ENCODE measurements at regions not wholly inside any gene's neighbourhood (a gene's known extent, or its start where the extent isn't known, plus 50 kb on each side); places are given as distances from the start of the nearest gene placed in this dataset.

DNA sequence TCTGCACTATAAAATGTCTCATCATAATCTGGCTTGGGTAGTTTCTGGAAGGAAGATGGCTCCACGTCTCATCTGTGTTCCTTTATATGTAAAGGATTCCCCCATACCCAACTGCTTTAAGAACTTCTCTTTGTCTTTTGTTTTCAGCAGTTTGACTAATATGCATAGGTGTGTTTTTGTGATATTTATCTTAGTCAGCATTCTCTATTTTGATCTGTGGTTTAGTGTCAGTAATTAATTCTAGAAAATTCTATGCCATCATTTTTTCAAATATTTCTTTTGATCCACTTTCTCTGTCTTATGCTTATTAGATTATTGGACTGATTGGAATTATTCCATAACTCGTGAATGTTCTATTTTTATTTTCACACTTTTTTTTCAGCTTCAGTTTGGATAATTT, 286.3 kb upstream of the THRB start:
- Histone ChIP-seq H3F3A (ENCODE audit: insufficient read depth, low read depth) (no peaks in the 10 kb centered on the region), H3K36me3 (ENCODE audit: low read depth) (no peaks in the 10 kb centered on the region), H3K4me1 (replicated peaks; ENCODE audit: insufficient read depth) (no peaks in the 10 kb centered on the region), H2AFZ (no peak overlapping the region), H3K9me2 (ENCODE audit: insufficient read depth) (no peaks in the 10 kb centered on the region), H3K9me3 (ENCODE audit: insufficient read depth, low read depth) (peaks cover 10% of the 10 kb centered on the region), H3K4me3 (no peak overlapping the region), H3K79me2 (ENCODE audit: low read depth) (no peaks in the 10 kb centered on the region), H3K27ac (no peak overlapping the region), H3K27me3 (ENCODE audit: insufficient read depth, low read depth) (no peaks in the 10 kb centered on the region), H4K20me1 (ENCODE audit: insufficient read depth) (no peaks in the 10 kb centered on the region), H3K4me2 (no peak overlapping the region)
- ChIA-PET CTCF (no interaction called here), POLR2A (ENCODE audit: unreplicated experiment) (no interaction called here)
- no peak for TF ChIP-seq EZH2 (IDR thresholded peaks at IDR 0.05; ENCODE audit: low read depth)
- TF ChIP-seq, protein P1, sequence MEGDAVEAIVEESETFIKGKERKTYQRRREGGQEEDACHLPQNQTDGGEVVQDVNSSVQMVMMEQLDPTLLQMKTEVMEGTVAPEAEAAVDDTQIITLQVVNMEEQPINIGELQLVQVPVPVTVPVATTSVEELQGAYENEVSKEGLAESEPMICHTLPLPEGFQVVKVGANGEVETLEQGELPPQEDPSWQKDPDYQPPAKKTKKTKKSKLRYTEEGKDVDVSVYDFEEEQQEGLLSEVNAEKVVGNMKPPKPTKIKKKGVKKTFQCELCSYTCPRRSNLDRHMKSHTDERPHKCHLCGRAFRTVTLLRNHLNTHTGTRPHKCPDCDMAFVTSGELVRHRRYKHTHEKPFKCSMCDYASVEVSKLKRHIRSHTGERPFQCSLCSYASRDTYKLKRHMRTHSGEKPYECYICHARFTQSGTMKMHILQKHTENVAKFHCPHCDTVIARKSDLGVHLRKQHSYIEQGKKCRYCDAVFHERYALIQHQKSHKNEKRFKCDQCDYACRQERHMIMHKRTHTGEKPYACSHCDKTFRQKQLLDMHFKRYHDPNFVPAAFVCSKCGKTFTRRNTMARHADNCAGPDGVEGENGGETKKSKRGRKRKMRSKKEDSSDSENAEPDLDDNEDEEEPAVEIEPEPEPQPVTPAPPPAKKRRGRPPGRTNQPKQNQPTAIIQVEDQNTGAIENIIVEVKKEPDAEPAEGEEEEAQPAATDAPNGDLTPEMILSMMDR (conservative IDR thresholded peaks at IDR 0.05): no peak
- intact Hi-C loops (cut with micrococcal nuclease; ENCODE audit: unreplicated experiment): no loop called here
- BruUV-seq (replicated peaks): no TSS peak
- DNase-seq: no peak

DNA sequence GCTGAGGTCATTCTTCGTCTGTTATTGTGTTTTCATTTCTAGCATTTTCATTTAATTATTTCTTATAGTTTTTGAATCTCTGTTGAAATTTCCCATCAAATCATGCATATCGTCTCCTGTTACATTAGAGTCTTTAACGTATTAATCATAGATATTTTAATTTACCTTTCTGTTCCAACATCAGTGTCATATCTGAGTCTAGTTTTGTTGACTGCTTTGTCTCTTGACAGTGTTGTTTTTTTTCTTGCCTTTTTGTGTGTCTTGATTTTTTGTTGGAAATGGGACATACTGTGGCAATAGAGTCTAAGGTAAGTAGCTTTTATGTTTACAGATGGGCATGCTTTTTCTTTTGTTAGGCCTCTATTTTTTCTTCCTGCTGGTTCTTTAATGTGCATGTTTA, 286.8 kb upstream of the THRB start:
- no peaks in the 10 kb centered on the region for H3K27me3 ChIP-seq (ENCODE audit: insufficient read depth, low read depth)
- ChIA-PET POLR2A (ENCODE audit: unreplicated experiment) (no interaction called here), CTCF (interaction anchor here (0.6 kb wide), 1 partner anchor 28 kb away, joined by 9 read pairs; no protein-coding TSS in a partner anchor)
- no TSS peak for BruUV-seq (replicated peaks)
- TF ChIP-seq EZH2 (IDR thresholded peaks at IDR 0.05; ENCODE audit: low read depth): no peak
- no peaks in the 10 kb centered on the region for H3K79me2 ChIP-seq (ENCODE audit: low read depth)
- peaks cover 10% of the 10 kb centered on the region for H3K9me3 ChIP-seq (ENCODE audit: insufficient read depth, low read depth)
- H3K4me2 ChIP-seq: no peak overlapping the region
- H3K27ac ChIP-seq: no peak overlapping the region
- DNase-seq: no peak
- intact Hi-C loops (cut with micrococcal nuclease; ENCODE audit: unreplicated experiment): no loop called here
- H3K9me2 ChIP-seq (ENCODE audit: insufficient read depth): no peaks in the 10 kb centered on the region
- no peaks in the 10 kb centered on the region for H3K36me3 ChIP-seq (ENCODE audit: low read depth)
- no peaks in the 10 kb centered on the region for H3F3A ChIP-seq (ENCODE audit: insufficient read depth, low read depth)
- H3K4me3 ChIP-seq: no peak overlapping the region
- H3K4me1 ChIP-seq (replicated peaks; ENCODE audit: insufficient read depth): no peaks in the 10 kb centered on the region
- no peaks in the 10 kb centered on the region for H4K20me1 ChIP-seq (ENCODE audit: insufficient read depth)
- H2AFZ ChIP-seq: no peak overlapping the region

- intact Hi-C loops (cut with micrococcal nuclease; ENCODE audit: unreplicated experiment): no loop called here
- H3K4me3 ChIP-seq: no peak overlapping the region
- no peaks in the 10 kb centered on the region for H3F3A ChIP-seq (ENCODE audit: insufficient read depth, low read depth)
- POLR2A ChIA-PET (ENCODE audit: unreplicated experiment): no interaction called here
- H4K20me1 ChIP-seq (ENCODE audit: insufficient read depth): no peaks in the 10 kb centered on the region
- H3K27me3 ChIP-seq (ENCODE audit: insufficient read depth, low read depth): no peaks in the 10 kb centered on the region
- BruUV-seq (replicated peaks): no TSS peak
- no peak overlapping the region for H3K27ac ChIP-seq
- no peaks in the 10 kb centered on the region for H3K9me3 ChIP-seq (ENCODE audit: insufficient read depth, low read depth)
- no peaks in the 10 kb centered on the region; the same call in 1 of the 2 replicates for H3K9me2 ChIP-seq (ENCODE audit: insufficient read depth)
- CTCF ChIA-PET: no interaction called here
- TF ChIP-seq EZH2 (IDR thresholded peaks at IDR 0.05; ENCODE audit: low read depth): no peak
- TF ChIP-seq, protein P1 (conservative IDR thresholded peaks at IDR 0.05): no peak
- H3K4me1 ChIP-seq (replicated peaks; ENCODE audit: insufficient read depth): no peaks in the 10 kb centered on the region
- no peaks in the 10 kb centered on the region for H3K36me3 ChIP-seq (ENCODE audit: low read depth)
- DNase-seq: no peak
- no peaks in the 10 kb centered on the region for H3K79me2 ChIP-seq (ENCODE audit: low read depth)
- no peak overlapping the region for H3K4me2 ChIP-seq
- no peak overlapping the region for H2AFZ ChIP-seq
Measured at GRCh38 chr3:24793896-24794295, 299.2 kb upstream of the THRB start.

GRCh38 chr3:24802614-24803013, 308.0 kb upstream of the THRB start:
- H3K27ac ChIP-seq: no peak overlapping the region

More at GRCh38 chr3:24802614-24803013, 308.0 kb upstream of the THRB start:
- no peaks in the 10 kb centered on the region for H3K9me3 ChIP-seq (ENCODE audit: insufficient read depth, low read depth)
- ChIA-PET POLR2A (ENCODE audit: unreplicated experiment) (no interaction called here), CTCF (no interaction called here)
- no peaks in the 10 kb centered on the region for H3K36me3 ChIP-seq (ENCODE audit: low read depth)
- no peak overlapping the region for H3K4me2 ChIP-seq
- no peak for DNase-seq
- no peaks in the 10 kb centered on the region for H3K79me2 ChIP-seq (ENCODE audit: low read depth)
- no peaks in the 10 kb centered on the region for H3K4me1 ChIP-seq (replicated peaks; ENCODE audit: insufficient read depth)
- BruUV-seq (replicated peaks): no TSS peak
- H3K27me3 ChIP-seq (ENCODE audit: insufficient read depth, low read depth): no peaks in the 10 kb centered on the region
- H3K4me3 ChIP-seq: no peak overlapping the region
- no peaks in the 10 kb centered on the region for H3F3A ChIP-seq (ENCODE audit: insufficient read depth, low read depth)
- H3K9me2 ChIP-seq (ENCODE audit: insufficient read depth): no peaks in the 10 kb centered on the region
- H4K20me1 ChIP-seq (ENCODE audit: insufficient read depth): no peaks in the 10 kb centered on the region
- intact Hi-C loops (cut with micrococcal nuclease; ENCODE audit: unreplicated experiment): no loop called here
- TF ChIP-seq, protein P1 (conservative IDR thresholded peaks at IDR 0.05): no peak
- TF ChIP-seq EZH2 (IDR thresholded peaks at IDR 0.05; ENCODE audit: low read depth): no peak
- no peak overlapping the region for H2AFZ ChIP-seq

Data from PC-9 (cell line).